ENCODE measurements at regions not wholly inside any gene's neighbourhood (a gene's known extent, or its start where the extent isn't known, plus 50 kb on each side); places are given as distances from the start of the nearest gene placed in this dataset.

DNA sequence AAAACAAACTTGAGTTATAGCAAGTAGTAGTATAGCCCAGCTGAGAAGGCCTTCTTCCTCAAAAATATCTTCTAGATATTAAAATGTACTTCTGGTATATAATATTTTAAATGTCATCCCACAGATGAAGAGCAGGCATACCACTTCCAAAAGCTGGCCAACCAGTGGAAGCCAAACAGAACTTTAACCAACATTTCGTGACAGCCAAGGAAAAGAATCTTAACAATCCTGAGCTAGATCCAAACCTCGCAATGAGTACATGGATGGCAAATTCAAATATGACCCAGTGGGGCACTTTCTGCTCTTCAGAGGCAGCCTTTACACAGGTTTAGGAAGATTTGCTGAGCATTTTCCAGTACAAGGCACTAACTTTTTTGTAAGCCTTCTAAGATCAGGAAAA is 91.8 kb upstream of the ACO1 start:
- TF ChIP-seq, protein P1, sequence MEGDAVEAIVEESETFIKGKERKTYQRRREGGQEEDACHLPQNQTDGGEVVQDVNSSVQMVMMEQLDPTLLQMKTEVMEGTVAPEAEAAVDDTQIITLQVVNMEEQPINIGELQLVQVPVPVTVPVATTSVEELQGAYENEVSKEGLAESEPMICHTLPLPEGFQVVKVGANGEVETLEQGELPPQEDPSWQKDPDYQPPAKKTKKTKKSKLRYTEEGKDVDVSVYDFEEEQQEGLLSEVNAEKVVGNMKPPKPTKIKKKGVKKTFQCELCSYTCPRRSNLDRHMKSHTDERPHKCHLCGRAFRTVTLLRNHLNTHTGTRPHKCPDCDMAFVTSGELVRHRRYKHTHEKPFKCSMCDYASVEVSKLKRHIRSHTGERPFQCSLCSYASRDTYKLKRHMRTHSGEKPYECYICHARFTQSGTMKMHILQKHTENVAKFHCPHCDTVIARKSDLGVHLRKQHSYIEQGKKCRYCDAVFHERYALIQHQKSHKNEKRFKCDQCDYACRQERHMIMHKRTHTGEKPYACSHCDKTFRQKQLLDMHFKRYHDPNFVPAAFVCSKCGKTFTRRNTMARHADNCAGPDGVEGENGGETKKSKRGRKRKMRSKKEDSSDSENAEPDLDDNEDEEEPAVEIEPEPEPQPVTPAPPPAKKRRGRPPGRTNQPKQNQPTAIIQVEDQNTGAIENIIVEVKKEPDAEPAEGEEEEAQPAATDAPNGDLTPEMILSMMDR (IDR thresholded peaks at IDR 0.05; ENCODE audit: low read depth, low read length) = no peak
- TF ChIP-seq EZH2phosphoT487 (IDR thresholded peaks at IDR 0.05; ENCODE audit: low read depth) = no peak
